GM12878 (cell line): ENCODE measurements at regions not wholly inside any gene's neighbourhood (a gene's known extent, or its start where the extent isn't known, plus 50 kb on each side); places are given as distances from the start of the nearest gene placed in this dataset.

Experiments used
- ATAC-seq: fragments of 200-7000 bp; cut with Tn5 transposase; 3 replicates; pipeline ENCODE4 v1.9.1; 2020; ENCODE audit warnings: mild to moderate bottlenecking, moderate library complexity
- BruUV-seq: library from RNA; stranded (reverse); fragments of 400-500 nt; replicated peaks from 2 replicates; lab custom pipeline; 2021; lab: Mats Ljungman, UMichigan
- CTCF ChIA-PET: fragments of 300-600 bp; sonication (Branson Sonifier 250); formaldehyde crosslinking; extraction: SDS; loops from one replicate; lab custom pipeline; 2021; ENCODE audit warnings: inconsistent platforms; lab: Yijun Ruan, JAX
- POLR2A ChIA-PET: fragments of 350-600 bp; formaldehyde crosslinking; extraction: SDS; loops from one replicate; lab custom pipeline; 2021; ENCODE audit warnings: inconsistent platforms; lab: Charles Lee
- RAD21 ChIA-PET: fragments of 300-600 bp; sonication (Branson Sonifier 250); formaldehyde crosslinking; loops from one replicate; lab custom pipeline; 2023; ENCODE audit warnings: antibody characterized with exemption; ENCODE audit not compliant: unreplicated experiment; lab: Charles Lee
- SMC1A ChIA-PET: fragments of 300-600 bp; sonication (Branson Sonifier 250); formaldehyde crosslinking; loops from one replicate; lab custom pipeline; 2023; ENCODE audit not compliant: unreplicated experiment, uncharacterized antibody; lab: Charles Lee
- DNase-seq: peaks from one replicate; pipeline ENCODE4 v3.0.0-alpha.2; 2011; ENCODE audit warnings: low read depth, low spot score
- FAIRE-seq: peaks from 3 replicates; lab custom pipeline; 2011; peaks lifted over from hg19 to GRCh38; lab: Jason Lieb, UNC
- H2AFZ ChIP-seq: 2 replicates; pipeline ENCODE4 v1.6.0; 2011; ENCODE audit warnings: low read depth, low read length, control low read depth; ENCODE audit not compliant: control insufficient read depth
- H3K27ac ChIP-seq: 2 replicates; pipeline ENCODE4 v1.5.1; 2011; ENCODE audit warnings: control low read depth; ENCODE audit not compliant: control insufficient read depth, insufficient read depth
- H3K27me3 ChIP-seq, 2 experiments: replicated peaks in 1 of 2; 2 replicates each; pipeline versions ENCODE4 v1.6.0 to v1.6.1; 2011; ENCODE audit warnings: low read length in 1 of 2; ENCODE audit not compliant: control insufficient read depth in 2 of 2, insufficient read depth in 2 of 2
- H3K36me3 ChIP-seq, 2 experiments: 2 replicates each; pipeline ENCODE4 v1.5.1; 2011; ENCODE audit warnings: low read length in 1 of 2; ENCODE audit not compliant: control insufficient read depth in 2 of 2, insufficient read depth in 2 of 2
- H3K4me1 ChIP-seq: 2 replicates; pipeline ENCODE4 v1.6.1; 2011; ENCODE audit warnings: mild to moderate bottlenecking, low read length, moderate library complexity, mixed read lengths; ENCODE audit not compliant: control insufficient read depth, insufficient read depth
- H3K4me2 ChIP-seq: 2 replicates; pipeline ENCODE4 v1.6.0; 2011; ENCODE audit warnings: control low read depth; ENCODE audit not compliant: control insufficient read depth, insufficient read depth
- H3K4me3 ChIP-seq: fragments of 200-600 bp; sonication (generic); 2 replicates; pipeline ENCODE4 v1.5.1; 2016
- H3K79me2 ChIP-seq: 2 replicates; pipeline ENCODE4 v1.6.0; 2011; ENCODE audit warnings: low read length; ENCODE audit not compliant: control insufficient read depth, insufficient read depth
- H3K9ac ChIP-seq: 2 replicates; pipeline ENCODE4 v1.8.0; 2011; ENCODE audit warnings: low read length, control low read depth, mixed read lengths; ENCODE audit not compliant: control insufficient read depth, insufficient read depth
- H3K9me3 ChIP-seq: replicated peaks from 3 replicates; pipeline ENCODE4 v1.5.1; 2011; ENCODE audit warnings: mild to moderate bottlenecking, low read length; ENCODE audit not compliant: control insufficient read depth, insufficient read depth
- H4K20me1 ChIP-seq: 2 replicates; pipeline ENCODE4 v1.6.0; 2011; ENCODE audit not compliant: control insufficient read depth, insufficient read depth
- CBFB ChIP-seq: IDR thresholded peaks from 2 replicates; pipeline ENCODE4 v1.6.1; 2016; ENCODE audit warnings: antibody characterized with exemption, low read depth
- GABPA ChIP-seq: IDR thresholded peaks from 2 replicates; pipeline ENCODE4 v1.6.1; 2014; ENCODE audit warnings: antibody characterized with exemption, low read depth, mild to moderate bottlenecking, inconsistent platforms
- IKZF2 ChIP-seq, 2 experiments: fragments of 450-650 bp; IDR thresholded peaks; 2 replicates each; pipeline ENCODE4 v1.6.1; 2017; ENCODE audit warnings: mild to moderate bottlenecking in 2 of 2, moderate library complexity in 2 of 2
- JUNB ChIP-seq: IDR thresholded peaks from 2 replicates; pipeline ENCODE4 v1.6.1; 2016; ENCODE audit warnings: antibody characterized with exemption, mild to moderate bottlenecking
- KDM1A ChIP-seq: fragments of 200-600 bp; sonication (generic); IDR thresholded peaks from 2 replicates; pipeline ENCODE4 v1.6.1; 2016; ENCODE audit warnings: borderline replicate concordance
- NFYB ChIP-seq: IDR thresholded peaks from 2 replicates; pipeline ENCODE4 v1.6.1; 2011; ENCODE audit warnings: low read depth, mild to moderate bottlenecking, low read length, improper control_type of control experiment, moderate library complexity; ENCODE audit not compliant: insufficient read depth
- NR2C1 ChIP-seq: fragments of 450-650 bp; IDR thresholded peaks from 2 replicates; pipeline ENCODE4 v1.6.1; 2017; ENCODE audit warnings: antibody characterized with exemption, mild to moderate bottlenecking, moderate library complexity
- POU2F2 ChIP-seq: IDR thresholded peaks from 3 replicates; pipeline ENCODE4 v1.6.1; 2011; ENCODE audit warnings: low read depth, mild to moderate bottlenecking, low read length, borderline replicate concordance
- SMC3 ChIP-seq: IDR thresholded peaks from 2 replicates; pipeline ENCODE4 v1.6.1; 2011; ENCODE audit warnings: low read length, improper control_type of control experiment, borderline replicate concordance
- SUPT20H ChIP-seq: IDR thresholded peaks from 2 replicates; pipeline ENCODE4 v1.6.1; 2011; ENCODE audit warnings: low read depth, mild to moderate bottlenecking, low read length, moderate library complexity, borderline replicate concordance; ENCODE audit not compliant: control insufficient read depth
- ZBED1 ChIP-seq: IDR thresholded peaks from 2 replicates; pipeline ENCODE4 v1.6.1; 2016; ENCODE audit warnings: borderline replicate concordance
- WGBS: methylation state at CpG from one replicate; pipeline ENCODE4 v1.1.6; 2016; ENCODE audit warnings: low lambda C conversion rate; ENCODE audit not compliant: insufficient replicate concordance, insufficient coverage; ENCODE audit errors: missing lambda C conversion rate; 5-methylcytosine and 5-hydroxymethylcytosine counted together
- in situ Hi-C: fragments of 300-500 bp; cut with MboI; formaldehyde crosslinking; loops from 9 replicates; pipeline ENCODE4 v1.14.3; 2018; ENCODE audit warnings: mixed read lengths
- intact Hi-C: fragments of 100-400 bp; cut with micrococcal nuclease; formaldehyde crosslinking; loops from one replicate; pipeline ENCODE4 v1.14.2; 2022; ENCODE audit not compliant: unreplicated experiment
- TF ChIP-seq, protein P1 (sequence below): fragments of 150-350 bp; IDR thresholded peaks from 2 replicates; pipeline ENCODE4 v1.6.1; 2016; ENCODE audit warnings: low read depth, low read length
- TF ChIP-seq, protein P2 (sequence below), 3 experiments: IDR thresholded peaks in 2 of 3; conservative IDR thresholded peaks in 1 of 3; 2 replicates each; pipeline ENCODE4 v1.5.1; 2011; ENCODE audit warnings: low read depth in 3 of 3, low read length in 3 of 3, mild to moderate bottlenecking in 3 of 3, control low read depth in 2 of 3, moderate library complexity in 2 of 3, inconsistent platforms in 1 of 3, mixed read lengths in 1 of 3; ENCODE audit not compliant: control insufficient read depth in 2 of 3, insufficient read depth in 1 of 3; ENCODE audit errors: extremely low read depth in 1 of 3

DNA sequence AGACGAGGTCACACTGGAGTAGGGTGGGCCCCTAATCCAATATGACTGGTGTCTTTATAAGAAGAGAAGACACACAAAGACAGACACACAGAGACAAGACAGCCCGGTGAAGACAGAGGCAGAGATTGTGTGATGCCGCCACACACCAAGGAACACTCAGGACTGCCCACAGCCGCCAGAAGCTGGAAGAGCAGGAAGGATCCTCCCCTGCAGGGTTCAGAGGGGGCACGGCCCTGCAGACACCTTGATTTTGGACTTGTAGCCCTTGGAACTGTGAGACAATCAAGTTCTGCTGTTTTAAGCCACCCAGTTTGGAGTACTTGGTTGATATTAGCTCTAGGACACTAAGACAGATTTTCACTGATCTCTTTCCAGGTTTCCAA, 72.1 kb upstream of the NANOS1 start:
- SMC1A ChIA-PET = no interaction called here
- H4K20me1 ChIP-seq = no peaks in the 10 kb centered on the region
- CTCF ChIA-PET = no interaction called here
- H3K36me3 ChIP-seq = no peaks in the 10 kb centered on the region
- H3K9ac ChIP-seq = no peak overlapping the region
- H3K4me3 ChIP-seq = no peak overlapping the region
- in situ Hi-C loops = no loop called here
- DNase-seq (no peak), ATAC-seq (no peak), FAIRE-seq (no peak)
- H3K27me3 ChIP-seq = no peaks in the 10 kb centered on the region; a peak in 1 of 4 replicates
- no peaks in the 10 kb centered on the region for H3K79me2 ChIP-seq
- POLR2A ChIA-PET = no interaction called here
- TF ChIP-seq SUPT20H (no peak), ZBED1 (no peak)
- TF ChIP-seq, protein P1, sequence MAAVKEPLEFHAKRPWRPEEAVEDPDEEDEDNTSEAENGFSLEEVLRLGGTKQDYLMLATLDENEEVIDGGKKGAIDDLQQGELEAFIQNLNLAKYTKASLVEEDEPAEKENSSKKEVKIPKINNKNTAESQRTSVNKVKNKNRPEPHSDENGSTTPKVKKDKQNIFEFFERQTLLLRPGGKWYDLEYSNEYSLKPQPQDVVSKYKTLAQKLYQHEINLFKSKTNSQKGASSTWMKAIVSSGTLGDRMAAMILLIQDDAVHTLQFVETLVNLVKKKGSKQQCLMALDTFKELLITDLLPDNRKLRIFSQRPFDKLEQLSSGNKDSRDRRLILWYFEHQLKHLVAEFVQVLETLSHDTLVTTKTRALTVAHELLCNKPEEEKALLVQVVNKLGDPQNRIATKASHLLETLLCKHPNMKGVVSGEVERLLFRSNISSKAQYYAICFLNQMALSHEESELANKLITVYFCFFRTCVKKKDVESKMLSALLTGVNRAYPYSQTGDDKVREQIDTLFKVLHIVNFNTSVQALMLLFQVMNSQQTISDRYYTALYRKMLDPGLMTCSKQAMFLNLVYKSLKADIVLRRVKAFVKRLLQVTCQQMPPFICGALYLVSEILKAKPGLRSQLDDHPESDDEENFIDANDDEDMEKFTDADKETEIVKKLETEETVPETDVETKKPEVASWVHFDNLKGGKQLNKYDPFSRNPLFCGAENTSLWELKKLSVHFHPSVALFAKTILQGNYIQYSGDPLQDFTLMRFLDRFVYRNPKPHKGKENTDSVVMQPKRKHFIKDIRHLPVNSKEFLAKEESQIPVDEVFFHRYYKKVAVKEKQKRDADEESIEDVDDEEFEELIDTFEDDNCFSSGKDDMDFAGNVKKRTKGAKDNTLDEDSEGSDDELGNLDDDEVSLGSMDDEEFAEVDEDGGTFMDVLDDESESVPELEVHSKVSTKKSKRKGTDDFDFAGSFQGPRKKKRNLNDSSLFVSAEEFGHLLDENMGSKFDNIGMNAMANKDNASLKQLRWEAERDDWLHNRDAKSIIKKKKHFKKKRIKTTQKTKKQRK = no peak
- no peak overlapping the region for H3K4me2 ChIP-seq
- no peak overlapping the region for H3K27ac ChIP-seq
- no peak overlapping the region for H2AFZ ChIP-seq
- 58% methylated on average over 5 of the region's 5 CpGs for WGBS
- H3K4me1 ChIP-seq = no peaks in the 10 kb centered on the region
- H3K9me3 ChIP-seq = no peaks in the 10 kb centered on the region
- RAD21 ChIA-PET = no interaction called here
- intact Hi-C loops = no loop called here
- BruUV-seq = no TSS peak

DNA sequence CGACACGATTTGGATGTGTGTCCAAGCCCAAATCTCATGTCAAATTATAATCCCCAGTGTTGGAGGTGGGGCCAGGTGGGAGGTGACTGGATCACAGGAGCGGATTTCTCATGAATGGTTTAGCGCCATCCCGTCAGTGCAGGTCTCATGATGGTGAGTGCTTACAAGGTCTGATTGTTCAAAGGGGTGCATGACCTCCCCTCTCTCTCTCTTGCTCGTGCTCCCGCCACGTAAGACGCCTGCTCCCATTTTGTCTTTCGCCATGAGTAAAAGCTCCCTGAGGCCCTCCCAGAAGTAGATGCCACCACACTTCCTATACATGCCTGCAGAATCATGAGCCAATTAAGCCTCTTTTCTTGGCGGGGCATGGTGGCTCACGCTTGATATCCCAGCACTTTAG, 71.5 kb upstream of the NANOS1 start:
- intact Hi-C loops (no loop called here), in situ Hi-C loops (no loop called here)
- no peak for ATAC-seq
- Histone ChIP-seq H3K27ac (no peak overlapping the region), H4K20me1 (no peaks in the 10 kb centered on the region), H3K9me3 (no peaks in the 10 kb centered on the region), H3K4me2 (no peak overlapping the region), H3K36me3 (no peaks in the 10 kb centered on the region), H3K27me3 (no peaks in the 10 kb centered on the region; a peak in 1 of 4 replicates), H2AFZ (no peak overlapping the region), H3K79me2 (no peaks in the 10 kb centered on the region), H3K9ac (no peak overlapping the region), H3K4me3 (no peak overlapping the region), H3K4me1 (no peaks in the 10 kb centered on the region)
- ChIA-PET CTCF (no interaction called here), RAD21 (no interaction called here), POLR2A (no interaction called here), SMC1A (interaction anchor here (1.7 kb wide), 1 partner anchor 74 kb away, joined by 3 read pairs; no protein-coding TSS in a partner anchor)
- BruUV-seq = no TSS peak
- FAIRE-seq = no peak
- WGBS = 72% methylated on average over 9 of the region's 12 CpGs
- no peak for DNase-seq
- TF ChIP-seq NR2C1 = no peak
- no peak for TF ChIP-seq NFYB
- no peak for TF ChIP-seq CBFB
- no peak for TF ChIP-seq KDM1A
- TF ChIP-seq JUNB = no peak
- no peak for TF ChIP-seq IKZF2 (IDR thresholded peaks at IDR 0.05)
- TF ChIP-seq POU2F2 = no peak
- TF ChIP-seq GABPA = no peak
- TF ChIP-seq, protein P2, sequence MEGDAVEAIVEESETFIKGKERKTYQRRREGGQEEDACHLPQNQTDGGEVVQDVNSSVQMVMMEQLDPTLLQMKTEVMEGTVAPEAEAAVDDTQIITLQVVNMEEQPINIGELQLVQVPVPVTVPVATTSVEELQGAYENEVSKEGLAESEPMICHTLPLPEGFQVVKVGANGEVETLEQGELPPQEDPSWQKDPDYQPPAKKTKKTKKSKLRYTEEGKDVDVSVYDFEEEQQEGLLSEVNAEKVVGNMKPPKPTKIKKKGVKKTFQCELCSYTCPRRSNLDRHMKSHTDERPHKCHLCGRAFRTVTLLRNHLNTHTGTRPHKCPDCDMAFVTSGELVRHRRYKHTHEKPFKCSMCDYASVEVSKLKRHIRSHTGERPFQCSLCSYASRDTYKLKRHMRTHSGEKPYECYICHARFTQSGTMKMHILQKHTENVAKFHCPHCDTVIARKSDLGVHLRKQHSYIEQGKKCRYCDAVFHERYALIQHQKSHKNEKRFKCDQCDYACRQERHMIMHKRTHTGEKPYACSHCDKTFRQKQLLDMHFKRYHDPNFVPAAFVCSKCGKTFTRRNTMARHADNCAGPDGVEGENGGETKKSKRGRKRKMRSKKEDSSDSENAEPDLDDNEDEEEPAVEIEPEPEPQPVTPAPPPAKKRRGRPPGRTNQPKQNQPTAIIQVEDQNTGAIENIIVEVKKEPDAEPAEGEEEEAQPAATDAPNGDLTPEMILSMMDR (IDR thresholded peaks at IDR 0.05 in 2 of 3, conservative IDR thresholded peaks at IDR 0.05 in 1 of 3; ENCODE audit: control insufficient read depth in 2 of 3, extremely low read depth in 1 of 3, insufficient read depth in 1 of 3, low read depth in 3 of 3, low read length in 3 of 3) = no peak
- no peak for TF ChIP-seq SMC3
